SH-SY5Y (cell line): ENCODE measurements at regions not wholly inside any gene's neighbourhood (a gene's known extent, or its start where the extent isn't known, plus 50 kb on each side); places are given as distances from the start of the nearest gene placed in this dataset.

ENCODE experiments used
- GATA2 ChIP-seq: IDR thresholded peaks from 2 replicates; pipeline ENCODE4 v1.6.1; 2011; ENCODE audit warnings: mild to moderate bottlenecking, low read depth, low read length
- GATA3 ChIP-seq: IDR thresholded peaks from 2 replicates; pipeline ENCODE4 v1.6.1; 2011; ENCODE audit warnings: low read depth, mild to moderate bottlenecking, low read length, moderate library complexity

GRCh38 chr15:37793851-37794250 lies 140.6 kb upstream of the TMCO5A start:
- TF ChIP-seq GATA2 (no peak), GATA3 (no peak)
